Liver (tissue), 8 donors: ENCODE measurements at regions not wholly inside any gene's neighbourhood (a gene's known extent, or its start where the extent isn't known, plus 50 kb on each side); places are given as distances from the start of the nearest gene placed in this dataset.

Experiments
- DNase-seq: peaks from one replicate; pipeline ENCODE4 v3.0.0-alpha.2; 2017; ENCODE audit warnings: low spot score
- H3K27ac ChIP-seq, 2 donors: one replicate each; pipeline ENCODE4 v1.7.0; 2013; ENCODE audit warnings: inconsistent platforms in 2 of 2, low read length in 2 of 2, control low read depth in 1 of 2, low read depth in 1 of 2, mild to moderate bottlenecking in 1 of 2
- H3K27me3 ChIP-seq, 4 donors: one replicate each; pipeline versions ENCODE4 v1.6.1 to v1.7.0; 2013; ENCODE audit warnings: low read length in 3 of 4, inconsistent platforms in 1 of 4, mild to moderate bottlenecking in 1 of 4, moderate library complexity in 1 of 4; ENCODE audit not compliant: control insufficient read depth in 4 of 4, insufficient read depth in 4 of 4
- H3K36me3 ChIP-seq, 4 donors: one replicate each; pipeline versions ENCODE4 v1.6.1 to v1.7.0; 2013; ENCODE audit warnings: low read length in 3 of 4, mild to moderate bottlenecking in 3 of 4, low read depth in 1 of 4, moderate library complexity in 1 of 4; ENCODE audit not compliant: control insufficient read depth in 4 of 4, insufficient read depth in 3 of 4
- H3K4me1 ChIP-seq, 4 donors: one replicate each; pipeline versions ENCODE4 v1.6.1 to v1.7.0; 2013; ENCODE audit warnings: low read length in 3 of 4, mild to moderate bottlenecking in 3 of 4, moderate library complexity in 1 of 4; ENCODE audit not compliant: control insufficient read depth in 4 of 4, insufficient read depth in 4 of 4
- H3K4me3 ChIP-seq, 3 donors: one replicate each; pipeline versions ENCODE4 v1.6.1 to v1.7.0; 2013; ENCODE audit warnings: low read length in 3 of 3, control low read depth in 1 of 3, low read depth in 1 of 3, mild to moderate bottlenecking in 1 of 3
- H3K9ac ChIP-seq, 2 donors: one replicate each; pipeline ENCODE4 v1.7.0; 2013; ENCODE audit warnings: low read length in 2 of 2, mild to moderate bottlenecking in 2 of 2, moderate library complexity in 2 of 2, control low read depth in 1 of 2, low read depth in 1 of 2
- H3K9me3 ChIP-seq, 4 donors: one replicate each; pipeline versions ENCODE4 v1.6.1 to v1.7.0; 2013; ENCODE audit warnings: low read length in 3 of 4; ENCODE audit not compliant: control insufficient read depth in 4 of 4
- FOXA1 ChIP-seq: IDR thresholded peaks from 2 replicates; pipeline ENCODE4 v1.6.1; 2016; ENCODE audit warnings: antibody characterized with exemption
- FOXA2 ChIP-seq: IDR thresholded peaks from 2 replicates; pipeline ENCODE4 v1.6.1; 2016; ENCODE audit warnings: antibody characterized with exemption
- HNF4G ChIP-seq: IDR thresholded peaks from 2 replicates; pipeline ENCODE4 v1.6.1; 2016; ENCODE audit warnings: antibody characterized with exemption
- JUND ChIP-seq, 2 donors: IDR thresholded peaks; 2 replicates each; pipeline ENCODE4 v1.6.1; 2016; ENCODE audit warnings: antibody characterized with exemption in 2 of 2
- NR2F2 ChIP-seq: IDR thresholded peaks from 2 replicates; pipeline ENCODE4 v1.6.1; 2016; ENCODE audit warnings: antibody characterized with exemption
- RAD21 ChIP-seq, 2 donors: IDR thresholded peaks; 2 replicates each; pipeline ENCODE4 v1.6.1; 2016; ENCODE audit warnings: antibody characterized with exemption in 2 of 2, mild to moderate bottlenecking in 2 of 2
- SP1 ChIP-seq: IDR thresholded peaks from 2 replicates; pipeline ENCODE4 v1.6.1; 2018; ENCODE audit warnings: antibody characterized with exemption, mild to moderate bottlenecking
- TAF1 ChIP-seq: conservative IDR thresholded peaks from 2 replicates; pipeline ENCODE4 v1.6.1; 2016; ENCODE audit warnings: antibody characterized with exemption, mild to moderate bottlenecking
- YY1 ChIP-seq: IDR thresholded peaks from 2 replicates; pipeline ENCODE4 v1.6.1; 2016; ENCODE audit warnings: antibody characterized with exemption, mild to moderate bottlenecking
- WGBS: extraction: QIAGEN DNeasy Blood & Tissue Kit; methylation state at CpG from one replicate; pipeline ENCODE4 v1.1.7; 2013; 5-methylcytosine and 5-hydroxymethylcytosine counted together
- TF ChIP-seq, protein P1 (sequence below): fragments of 150-350 bp; IDR thresholded peaks from 2 replicates; pipeline ENCODE4 v1.5.1; 2017; ENCODE audit warnings: improper control_type of control experiment, low read depth, low read length; ENCODE audit not compliant: missing input control
- TF ChIP-seq, protein P2 (sequence below): IDR thresholded peaks from 2 replicates; pipeline ENCODE4 v1.6.1; 2016; ENCODE audit warnings: antibody characterized with exemption
- TF ChIP-seq, protein P3 (sequence below): IDR thresholded peaks from 2 replicates; pipeline ENCODE4 v1.6.1; 2016; ENCODE audit warnings: antibody characterized with exemption
- TF ChIP-seq, protein P4 (sequence below): IDR thresholded peaks from 2 replicates; pipeline ENCODE4 v1.6.1; 2016; ENCODE audit warnings: antibody characterized with exemption
- donor health status: healthy.
- donor health status: healthy.
- donor health status: healthy.
- donor health status: healthy.
- donor health status: healthy.

DNA sequence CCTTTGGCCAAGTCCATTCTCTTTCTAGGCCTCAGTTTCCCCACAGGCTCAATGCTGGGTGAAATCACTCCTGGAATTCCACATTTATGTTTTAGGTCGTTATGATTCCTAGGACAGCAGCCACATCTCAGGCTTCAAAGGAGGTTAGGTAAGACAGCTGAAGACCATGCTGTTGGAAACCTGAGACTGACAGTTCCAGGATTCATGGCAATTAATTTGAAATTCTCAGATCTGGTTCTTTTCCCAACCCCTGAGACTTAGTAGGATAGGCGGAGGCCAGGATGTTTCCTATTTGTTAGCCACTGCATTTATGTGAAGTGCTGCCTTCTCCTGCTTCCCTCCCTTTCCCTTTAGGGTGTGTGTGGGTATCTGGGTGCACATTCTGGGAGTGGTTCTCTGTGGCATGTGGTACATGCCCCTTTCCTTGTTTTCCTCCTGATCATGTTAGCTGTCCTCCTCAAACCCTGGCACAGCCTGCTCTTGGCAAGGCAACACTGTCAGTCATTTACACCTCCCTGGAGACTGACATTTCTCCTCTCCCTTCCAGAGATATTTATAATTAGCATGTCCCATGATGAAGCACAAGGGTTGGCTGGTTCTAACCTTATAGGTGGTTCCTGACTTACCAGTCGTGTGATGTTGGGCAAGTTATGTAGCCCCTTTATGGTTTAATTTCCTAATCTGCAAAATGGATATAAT lies 91.4 kb upstream of the SALL1 start:
- no peaks in the 10 kb centered on the region for H3K9me3 ChIP-seq
- no peak for DNase-seq
- WGBS: 88% methylated on average over 3 of the region's 3 CpGs
- H3K27ac ChIP-seq: no peak overlapping the region
- H3K4me1 ChIP-seq: peaks cover 1 to 19% (median 12%) of the 10 kb centered on the region in 4 donors
- TF ChIP-seq, protein P1, sequence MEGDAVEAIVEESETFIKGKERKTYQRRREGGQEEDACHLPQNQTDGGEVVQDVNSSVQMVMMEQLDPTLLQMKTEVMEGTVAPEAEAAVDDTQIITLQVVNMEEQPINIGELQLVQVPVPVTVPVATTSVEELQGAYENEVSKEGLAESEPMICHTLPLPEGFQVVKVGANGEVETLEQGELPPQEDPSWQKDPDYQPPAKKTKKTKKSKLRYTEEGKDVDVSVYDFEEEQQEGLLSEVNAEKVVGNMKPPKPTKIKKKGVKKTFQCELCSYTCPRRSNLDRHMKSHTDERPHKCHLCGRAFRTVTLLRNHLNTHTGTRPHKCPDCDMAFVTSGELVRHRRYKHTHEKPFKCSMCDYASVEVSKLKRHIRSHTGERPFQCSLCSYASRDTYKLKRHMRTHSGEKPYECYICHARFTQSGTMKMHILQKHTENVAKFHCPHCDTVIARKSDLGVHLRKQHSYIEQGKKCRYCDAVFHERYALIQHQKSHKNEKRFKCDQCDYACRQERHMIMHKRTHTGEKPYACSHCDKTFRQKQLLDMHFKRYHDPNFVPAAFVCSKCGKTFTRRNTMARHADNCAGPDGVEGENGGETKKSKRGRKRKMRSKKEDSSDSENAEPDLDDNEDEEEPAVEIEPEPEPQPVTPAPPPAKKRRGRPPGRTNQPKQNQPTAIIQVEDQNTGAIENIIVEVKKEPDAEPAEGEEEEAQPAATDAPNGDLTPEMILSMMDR: no peak
- TF ChIP-seq, protein P2, sequence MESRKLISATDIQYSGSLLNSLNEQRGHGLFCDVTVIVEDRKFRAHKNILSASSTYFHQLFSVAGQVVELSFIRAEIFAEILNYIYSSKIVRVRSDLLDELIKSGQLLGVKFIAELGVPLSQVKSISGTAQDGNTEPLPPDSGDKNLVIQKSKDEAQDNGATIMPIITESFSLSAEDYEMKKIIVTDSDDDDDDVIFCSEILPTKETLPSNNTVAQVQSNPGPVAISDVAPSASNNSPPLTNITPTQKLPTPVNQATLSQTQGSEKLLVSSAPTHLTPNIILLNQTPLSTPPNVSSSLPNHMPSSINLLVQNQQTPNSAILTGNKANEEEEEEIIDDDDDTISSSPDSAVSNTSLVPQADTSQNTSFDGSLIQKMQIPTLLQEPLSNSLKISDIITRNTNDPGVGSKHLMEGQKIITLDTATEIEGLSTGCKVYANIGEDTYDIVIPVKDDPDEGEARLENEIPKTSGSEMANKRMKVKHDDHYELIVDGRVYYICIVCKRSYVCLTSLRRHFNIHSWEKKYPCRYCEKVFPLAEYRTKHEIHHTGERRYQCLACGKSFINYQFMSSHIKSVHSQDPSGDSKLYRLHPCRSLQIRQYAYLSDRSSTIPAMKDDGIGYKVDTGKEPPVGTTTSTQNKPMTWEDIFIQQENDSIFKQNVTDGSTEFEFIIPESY: no peak
- no peak for TF ChIP-seq RAD21 (IDR thresholded peaks at IDR 0.05)
- no peak for TF ChIP-seq NR2F2
- no peaks in the 10 kb centered on the region for H3K27me3 ChIP-seq
- no peaks in the 10 kb centered on the region for H3K36me3 ChIP-seq
- no peak overlapping the region for H3K4me3 ChIP-seq
- H3K9ac ChIP-seq: no peak overlapping the region

DNA sequence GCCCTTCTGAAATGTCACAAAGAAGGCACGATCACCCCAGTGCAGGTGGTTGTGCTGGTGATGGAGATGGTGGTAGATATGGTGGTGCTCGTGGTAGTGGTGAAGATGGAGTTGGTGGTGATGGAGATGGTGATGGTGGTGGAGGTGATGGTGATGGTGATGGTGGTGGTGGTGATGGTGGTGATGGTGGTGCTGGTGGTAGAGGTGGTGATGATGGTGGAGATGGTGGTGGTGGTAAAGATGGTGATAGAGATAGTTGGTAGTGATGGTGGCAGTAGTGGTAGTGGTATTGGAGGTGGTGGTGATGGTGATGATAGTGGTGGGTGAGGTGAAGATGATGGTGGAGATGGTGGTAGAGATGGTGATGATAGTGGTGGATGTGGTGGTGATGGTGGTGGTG lies 88.1 kb upstream of the SALL1 start:
- Histone ChIP-seq H3K27me3 (no peaks in the 10 kb centered on the region), H3K27ac (no peak overlapping the region), H3K9ac (no peak overlapping the region), H3K36me3 (no peaks in the 10 kb centered on the region), H3K4me1 (peaks cover 4 to 19% (median 9%) of the 10 kb centered on the region in 4 donors), H3K4me3 (no peak overlapping the region), H3K9me3 (no peaks in the 10 kb centered on the region)
- WGBS: 87% methylated on average over 2 of the region's 2 CpGs
- TF ChIP-seq, protein P3, sequence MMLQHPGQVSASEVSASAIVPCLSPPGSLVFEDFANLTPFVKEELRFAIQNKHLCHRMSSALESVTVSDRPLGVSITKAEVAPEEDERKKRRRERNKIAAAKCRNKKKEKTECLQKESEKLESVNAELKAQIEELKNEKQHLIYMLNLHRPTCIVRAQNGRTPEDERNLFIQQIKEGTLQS: no peak
- TF ChIP-seq, protein P2: no peak
- TF ChIP-seq, protein P4, sequence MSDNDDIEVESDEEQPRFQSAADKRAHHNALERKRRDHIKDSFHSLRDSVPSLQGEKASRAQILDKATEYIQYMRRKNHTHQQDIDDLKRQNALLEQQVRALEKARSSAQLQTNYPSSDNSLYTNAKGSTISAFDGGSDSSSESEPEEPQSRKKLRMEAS: no peak
- TF ChIP-seq FOXA2 (no peak), SP1 (no peak), FOXA1 (no peak), JUND (IDR thresholded peaks at IDR 0.05) (no peak), YY1 (no peak), HNF4G (no peak), TAF1 (no peak)
- DNase-seq: no peak
